ENCODE measurements at regions not wholly inside any gene's neighbourhood (a gene's known extent, or its start where the extent isn't known, plus 50 kb on each side); places are given as distances from the start of the nearest gene placed in this dataset.

DNA sequence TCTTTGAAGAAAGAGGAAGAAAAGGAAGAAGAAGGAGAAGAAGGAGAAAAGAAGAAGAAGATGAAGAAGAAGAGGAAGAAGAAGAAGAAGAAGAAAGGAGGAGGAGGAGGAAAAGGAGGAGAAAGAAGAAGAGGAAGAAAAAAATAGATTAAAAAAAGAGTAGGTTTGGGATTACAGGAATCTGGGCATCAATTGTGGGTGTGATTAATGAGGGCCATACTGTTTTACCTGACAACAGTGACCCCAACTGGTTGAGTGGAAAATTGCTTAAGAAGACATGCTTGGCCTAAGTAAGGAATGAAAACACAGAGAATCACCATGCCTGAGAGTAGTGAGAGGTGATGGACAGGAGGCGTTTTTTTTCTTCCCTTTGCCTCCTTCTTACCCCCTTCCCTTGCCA, 114.6 kb downstream of the FAM170A start:
- TF ChIP-seq POLR2A (IDR thresholded peaks at IDR 0.05; ENCODE audit: low read length): no peak
- no peak for TF ChIP-seq GATA1 (IDR thresholded peaks at IDR 0.05; ENCODE audit: low read depth, low read length)

Data from erythroblast (primary cell).